ENCODE measurements at regions not wholly inside any gene's neighbourhood (a gene's known extent, or its start where the extent isn't known, plus 50 kb on each side); places are given as distances from the start of the nearest gene placed in this dataset.

GRCh38 chr14:29217813-29218450 lies 451.3 kb downstream of the FOXG1 start:
- Mint-ChIP-seq H3K36me3 (no peaks in the 10 kb centered on the region), H3K27me3 (peaks cover 55% of the 10 kb centered on the region), H3K27ac (no peak overlapping the region), H3K4me3 (no peak overlapping the region), H3K9me3 (no peaks in the 10 kb centered on the region), H3K4me1 (ENCODE audit: unreplicated experiment) (peaks cover 11% of the 10 kb centered on the region)
- no peak for DNase-seq (ENCODE audit: extremely low spot score, unreplicated experiment)
- TF ChIP-seq, protein P1, sequence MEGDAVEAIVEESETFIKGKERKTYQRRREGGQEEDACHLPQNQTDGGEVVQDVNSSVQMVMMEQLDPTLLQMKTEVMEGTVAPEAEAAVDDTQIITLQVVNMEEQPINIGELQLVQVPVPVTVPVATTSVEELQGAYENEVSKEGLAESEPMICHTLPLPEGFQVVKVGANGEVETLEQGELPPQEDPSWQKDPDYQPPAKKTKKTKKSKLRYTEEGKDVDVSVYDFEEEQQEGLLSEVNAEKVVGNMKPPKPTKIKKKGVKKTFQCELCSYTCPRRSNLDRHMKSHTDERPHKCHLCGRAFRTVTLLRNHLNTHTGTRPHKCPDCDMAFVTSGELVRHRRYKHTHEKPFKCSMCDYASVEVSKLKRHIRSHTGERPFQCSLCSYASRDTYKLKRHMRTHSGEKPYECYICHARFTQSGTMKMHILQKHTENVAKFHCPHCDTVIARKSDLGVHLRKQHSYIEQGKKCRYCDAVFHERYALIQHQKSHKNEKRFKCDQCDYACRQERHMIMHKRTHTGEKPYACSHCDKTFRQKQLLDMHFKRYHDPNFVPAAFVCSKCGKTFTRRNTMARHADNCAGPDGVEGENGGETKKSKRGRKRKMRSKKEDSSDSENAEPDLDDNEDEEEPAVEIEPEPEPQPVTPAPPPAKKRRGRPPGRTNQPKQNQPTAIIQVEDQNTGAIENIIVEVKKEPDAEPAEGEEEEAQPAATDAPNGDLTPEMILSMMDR (conservative IDR thresholded peaks at IDR 0.05), result no peak

DNA sequence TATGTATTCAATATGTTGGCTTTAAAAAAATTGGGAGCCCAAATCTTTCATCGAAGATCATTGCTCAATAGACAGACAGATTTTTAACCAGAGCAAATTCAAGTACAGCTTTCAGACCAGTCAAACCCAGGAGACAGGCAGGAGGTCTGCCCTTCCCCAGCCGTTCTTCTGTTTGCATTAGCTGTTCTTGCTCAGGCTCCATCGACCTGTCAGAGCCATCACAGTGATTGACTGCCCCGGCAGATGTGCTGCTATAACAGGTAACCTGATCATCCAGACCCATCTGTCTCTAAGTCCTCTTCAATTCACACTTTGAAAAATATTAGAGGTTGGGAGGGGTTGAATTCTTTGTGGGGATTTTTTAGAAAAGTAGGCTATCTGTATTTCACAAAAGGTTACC lies 453.5 kb downstream of the FOXG1 start:
- Mint-ChIP-seq H3K9me3 (no peaks in the 10 kb centered on the region), H3K4me3 (no peak overlapping the region), H3K27me3 (peaks cover 59% of the 10 kb centered on the region), H3K4me1 (ENCODE audit: unreplicated experiment) (peaks cover 11% of the 10 kb centered on the region), H3K36me3 (no peaks in the 10 kb centered on the region), H3K27ac (no peak overlapping the region)
- DNase-seq (ENCODE audit: extremely low spot score, unreplicated experiment), result no peak
- TF ChIP-seq, protein P1 (conservative IDR thresholded peaks at IDR 0.05), result no peak

GRCh38 chr14:29220566-29220965 lies 454.0 kb downstream of the FOXG1 start:
- Mint-ChIP-seq H3K36me3 (no peaks in the 10 kb centered on the region), H3K9me3 (no peaks in the 10 kb centered on the region), H3K27ac (no peak overlapping the region), H3K4me1 (ENCODE audit: unreplicated experiment) (peaks cover 11% of the 10 kb centered on the region), H3K4me3 (no peak overlapping the region), H3K27me3 (peaks cover 57% of the 10 kb centered on the region)
- no peak for DNase-seq (ENCODE audit: extremely low spot score, unreplicated experiment)
- TF ChIP-seq, protein P1 (conservative IDR thresholded peaks at IDR 0.05), result no peak

- H3K27me3 Mint-ChIP-seq, result peaks cover 54% of the 10 kb centered on the region
- no peak overlapping the region for H3K27ac Mint-ChIP-seq
- peaks cover 4% of the 10 kb centered on the region for H3K4me1 Mint-ChIP-seq (ENCODE audit: unreplicated experiment)
- no peaks in the 10 kb centered on the region for H3K9me3 Mint-ChIP-seq
- TF ChIP-seq, protein P1 (conservative IDR thresholded peaks at IDR 0.05), result no peak
- H3K36me3 Mint-ChIP-seq, result no peaks in the 10 kb centered on the region
- no peak for DNase-seq (ENCODE audit: extremely low spot score, unreplicated experiment)
- no peak overlapping the region for H3K4me3 Mint-ChIP-seq
Observed at GRCh38 chr14:29222006-29222405, 455.4 kb downstream of the FOXG1 start.

DNA sequence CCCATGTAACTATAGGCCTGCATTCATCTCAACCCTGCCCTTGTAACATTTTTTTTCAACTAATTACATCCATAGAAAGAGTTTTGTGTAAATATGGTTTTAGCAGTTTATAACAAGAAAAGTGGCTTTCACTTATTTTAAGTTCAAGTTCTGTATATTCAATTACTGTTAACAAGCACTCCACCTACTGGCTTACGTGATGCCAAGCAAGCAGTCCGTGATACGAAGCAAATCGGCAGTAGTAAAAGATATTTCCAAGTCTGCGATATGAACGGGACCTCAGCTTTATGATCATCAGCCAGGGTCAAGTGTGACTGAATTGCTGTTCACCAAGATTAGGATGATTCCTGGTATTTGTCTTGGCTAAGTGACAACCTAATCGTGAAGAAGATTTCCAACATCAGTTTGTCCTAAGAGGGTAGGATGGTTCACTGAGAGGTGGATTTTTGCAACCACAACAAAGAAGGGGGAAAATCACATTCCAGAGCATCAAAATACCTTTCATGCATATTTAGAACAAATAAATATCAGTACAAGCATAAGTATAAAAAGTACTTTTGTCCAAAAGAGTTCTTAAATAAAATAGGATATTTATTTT lies 456.2 kb downstream of the FOXG1 start:
- TF ChIP-seq, protein P1 (conservative IDR thresholded peaks at IDR 0.05), result peak; percentile 65
- Mint-ChIP-seq H3K4me1 (ENCODE audit: unreplicated experiment) (peaks cover 4% of the 10 kb centered on the region), H3K36me3 (no peaks in the 10 kb centered on the region), H3K4me3 (no peak overlapping the region), H3K27ac (no peak overlapping the region), H3K9me3 (no peaks in the 10 kb centered on the region), H3K27me3 (peaks cover 53% of the 10 kb centered on the region)
- no peak for DNase-seq (ENCODE audit: extremely low spot score, unreplicated experiment)
